ENCODE measurements at regions not wholly inside any gene's neighbourhood (a gene's known extent, or its start where the extent isn't known, plus 50 kb on each side); places are given as distances from the start of the nearest gene placed in this dataset.
A peak's percentile ranks its signal among the peaks of the same experiment; 100 is the strongest.

DNA sequence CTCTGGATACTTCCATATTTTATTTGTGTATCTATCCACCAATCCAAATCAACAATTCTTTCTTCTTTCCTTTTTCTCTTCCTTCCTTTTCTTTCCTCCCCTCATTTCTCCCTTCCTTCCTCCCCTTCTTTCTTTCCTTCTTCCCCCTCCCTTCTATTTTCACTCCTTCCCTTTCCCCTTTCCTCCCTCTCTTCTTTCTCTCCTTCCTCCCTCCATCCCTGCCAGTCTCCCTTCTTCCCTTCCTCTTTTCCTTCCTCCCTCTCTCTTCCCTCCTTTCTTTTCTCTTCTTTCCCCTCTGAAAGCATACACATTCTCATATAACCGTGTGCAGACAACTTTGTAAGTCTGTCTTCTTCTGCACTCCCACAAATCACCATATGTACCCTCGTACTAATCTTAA lies 382.3 kb upstream of the MAF start:
- Histone ChIP-seq H3K27me3 (ENCODE audit: insufficient read depth, low read length) (no peaks in the 10 kb centered on the region), H3K9me3 (ENCODE audit: insufficient read depth, low read depth, low read length) (no peaks in the 10 kb centered on the region)
- WGBS (ENCODE audit: extremely low coverage, insufficient coverage, insufficient read length), result no CpG with 5 or more reads among the region's 2 CpGs

GRCh38 chr16:79982361-79982760 lies 381.8 kb upstream of the MAF start:
- Histone ChIP-seq H2BK12ac (ENCODE audit: low read length) (no peak overlapping the region), H3K9me3 (ENCODE audit: insufficient read depth, low read depth, low read length) (no peaks in the 10 kb centered on the region), H2AFZ (ENCODE audit: insufficient read depth, low read length, poor library complexity) (no peak overlapping the region), H3K23ac (ENCODE audit: low read length) (no peak overlapping the region), H2AK5ac (ENCODE audit: low read length) (no peak overlapping the region), H3K36me3 (ENCODE audit: control insufficient read depth in 1 of 2, insufficient read depth in 2 of 2, low read length in 2 of 2) (no peaks in the 10 kb centered on the region), H3K79me2 (ENCODE audit: control insufficient read depth, insufficient read depth, low read length, poor library complexity) (no peaks in the 10 kb centered on the region), H4K91ac (ENCODE audit: low read depth, low read length) (no peak overlapping the region), H3K4me1 (ENCODE audit: control insufficient read depth in 1 of 2, insufficient read depth in 2 of 2, low read length in 2 of 2) (no peaks in the 10 kb centered on the region), H3K4me3 (ENCODE audit: low read depth, low read length) (no peak overlapping the region), H3K79me1 (ENCODE audit: low read length) (no peaks in the 10 kb centered on the region), H2BK5ac (ENCODE audit: low read depth, low read length, poor library complexity) (no peak overlapping the region), H3K27me3 (ENCODE audit: insufficient read depth, low read length) (no peaks in the 10 kb centered on the region), H3K27ac (ENCODE audit: low read depth, low read length) (no peak overlapping the region), H3K9ac (ENCODE audit: low read length) (no peak overlapping the region), H4K8ac (ENCODE audit: low read depth, low read length) (no peak overlapping the region), H3K14ac (ENCODE audit: low read length) (no peak overlapping the region), H3K18ac (ENCODE audit: low read length) (no peak overlapping the region), H4K12ac (ENCODE audit: low read depth, low read length) (no peak overlapping the region), H2BK120ac (ENCODE audit: insufficient read depth, low read length, poor library complexity) (no peak overlapping the region), H3K4ac (ENCODE audit: low read depth, low read length) (no peak overlapping the region), H3K4me2 (ENCODE audit: low read length) (no peak overlapping the region)
- no CpG with 5 or more reads among the region's 4 CpGs for WGBS (ENCODE audit: extremely low coverage, insufficient coverage, insufficient read length)
- DNase-seq, result no peak

More for the DNA sequence above, 382.3 kb upstream of the MAF start:
- no peaks in the 10 kb centered on the region for H3K79me1 ChIP-seq (ENCODE audit: low read length)
- no peak overlapping the region for H2BK12ac ChIP-seq (ENCODE audit: low read length)
- H2AK5ac ChIP-seq (ENCODE audit: low read length), result no peak overlapping the region
- H2BK120ac ChIP-seq (ENCODE audit: insufficient read depth, low read length, poor library complexity), result no peak overlapping the region
- no peak overlapping the region for H3K9ac ChIP-seq (ENCODE audit: low read length)
- no peak overlapping the region for H3K27ac ChIP-seq (ENCODE audit: low read depth, low read length)
- no peaks in the 10 kb centered on the region for H3K4me1 ChIP-seq (ENCODE audit: control insufficient read depth in 1 of 2, insufficient read depth in 2 of 2, low read length in 2 of 2)
- no peaks in the 10 kb centered on the region for H3K79me2 ChIP-seq (ENCODE audit: control insufficient read depth, insufficient read depth, low read length, poor library complexity)
- H4K12ac ChIP-seq (ENCODE audit: low read depth, low read length), result no peak overlapping the region
- no peak overlapping the region for H4K8ac ChIP-seq (ENCODE audit: low read depth, low read length)
- H4K91ac ChIP-seq (ENCODE audit: low read depth, low read length), result no peak overlapping the region
- H3K4me3 ChIP-seq (ENCODE audit: low read depth, low read length), result no peak overlapping the region
- no peaks in the 10 kb centered on the region for H3K36me3 ChIP-seq (ENCODE audit: control insufficient read depth in 1 of 2, insufficient read depth in 2 of 2, low read length in 2 of 2)
- H2AFZ ChIP-seq (ENCODE audit: insufficient read depth, low read length, poor library complexity), result no peak overlapping the region
- DNase-seq, result no peak
- H3K18ac ChIP-seq (ENCODE audit: low read length), result no peak overlapping the region
- H3K4me2 ChIP-seq (ENCODE audit: low read length), result no peak overlapping the region
- H3K23ac ChIP-seq (ENCODE audit: low read length), result no peak overlapping the region
- H3K14ac ChIP-seq (ENCODE audit: low read length), result no peak overlapping the region
- no peak overlapping the region for H2BK5ac ChIP-seq (ENCODE audit: low read depth, low read length, poor library complexity)
- H3K4ac ChIP-seq (ENCODE audit: low read depth, low read length), result no peak overlapping the region

DNA sequence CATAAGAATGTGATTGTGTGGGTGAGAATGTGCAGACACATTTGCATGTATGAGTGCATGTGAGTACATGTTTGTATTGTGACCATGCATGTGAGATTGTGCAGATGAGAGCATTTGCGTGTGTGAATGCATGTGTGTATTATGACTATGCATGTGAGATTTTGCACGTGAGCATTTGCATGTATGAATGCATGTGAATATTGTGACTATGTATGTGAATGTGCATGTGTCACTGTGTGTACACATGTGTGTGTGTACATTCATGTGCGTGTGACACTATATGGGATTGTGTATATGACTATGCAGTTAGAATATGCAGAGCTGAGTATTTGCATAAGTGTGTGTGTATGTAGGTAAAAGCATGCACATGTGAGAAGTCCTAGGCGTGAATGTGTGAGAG lies 381.3 kb upstream of the MAF start:
- H3K9me3 ChIP-seq (ENCODE audit: insufficient read depth, low read depth, low read length), result no peaks in the 10 kb centered on the region
- no peaks in the 10 kb centered on the region for H3K36me3 ChIP-seq (ENCODE audit: control insufficient read depth in 1 of 2, insufficient read depth in 2 of 2, low read length in 2 of 2)
- H4K8ac ChIP-seq (ENCODE audit: low read depth, low read length), result no peak overlapping the region
- H3K4me3 ChIP-seq (ENCODE audit: low read depth, low read length), result no peak overlapping the region
- H3K9ac ChIP-seq (ENCODE audit: low read length), result no peak overlapping the region
- H3K27me3 ChIP-seq (ENCODE audit: insufficient read depth, low read length), result no peaks in the 10 kb centered on the region
- no peaks in the 10 kb centered on the region for H3K79me2 ChIP-seq (ENCODE audit: control insufficient read depth, insufficient read depth, low read length, poor library complexity)
- DNase-seq, result no peak
- H3K23ac ChIP-seq (ENCODE audit: low read length), result peak overlapping the region; percentile 5
- H3K18ac ChIP-seq (ENCODE audit: low read length), result no peak overlapping the region
- H2AFZ ChIP-seq (ENCODE audit: insufficient read depth, low read length, poor library complexity), result no peak overlapping the region
- no peak overlapping the region for H2BK5ac ChIP-seq (ENCODE audit: low read depth, low read length, poor library complexity)
- no CpG with 5 or more reads among the region's 4 CpGs for WGBS (ENCODE audit: extremely low coverage, insufficient coverage, insufficient read length)
- H4K91ac ChIP-seq (ENCODE audit: low read depth, low read length), result no peak overlapping the region
- no peaks in the 10 kb centered on the region for H3K79me1 ChIP-seq (ENCODE audit: low read length)
- no peak overlapping the region for H4K12ac ChIP-seq (ENCODE audit: low read depth, low read length)
- H2BK12ac ChIP-seq (ENCODE audit: low read length), result no peak overlapping the region
- H3K14ac ChIP-seq (ENCODE audit: low read length), result no peak overlapping the region
- H2BK120ac ChIP-seq (ENCODE audit: insufficient read depth, low read length, poor library complexity), result no peak overlapping the region
- H2AK5ac ChIP-seq (ENCODE audit: low read length), result no peak overlapping the region
- H3K4me1 ChIP-seq (ENCODE audit: control insufficient read depth in 1 of 2, insufficient read depth in 2 of 2, low read length in 2 of 2), result no peaks in the 10 kb centered on the region
- no peak overlapping the region for H3K27ac ChIP-seq (ENCODE audit: low read depth, low read length)
- H3K4ac ChIP-seq (ENCODE audit: low read depth, low read length), result no peak overlapping the region
- no peak overlapping the region for H3K4me2 ChIP-seq (ENCODE audit: low read length)

GRCh38 chr16:79980650-79981521 lies 380.3 kb upstream of the MAF start:
- Histone ChIP-seq H2BK120ac (ENCODE audit: insufficient read depth, low read length, poor library complexity) (no peak overlapping the region), H3K9me3 (ENCODE audit: insufficient read depth, low read depth, low read length) (no peaks in the 10 kb centered on the region), H3K14ac (ENCODE audit: low read length) (no peak overlapping the region), H4K8ac (ENCODE audit: low read depth, low read length) (no peak overlapping the region), H2AK5ac (ENCODE audit: low read length) (no peak overlapping the region), H2BK12ac (ENCODE audit: low read length) (no peak overlapping the region), H3K4me3 (ENCODE audit: low read depth, low read length) (no peak overlapping the region), H3K23ac (ENCODE audit: low read length) (no peak overlapping the region), H3K9ac (ENCODE audit: low read length) (no peak overlapping the region), H3K79me1 (ENCODE audit: low read length) (no peaks in the 10 kb centered on the region), H3K18ac (ENCODE audit: low read length) (no peak overlapping the region), H3K4me2 (ENCODE audit: low read length) (no peak overlapping the region), H2BK5ac (ENCODE audit: low read depth, low read length, poor library complexity) (no peak overlapping the region), H2AFZ (ENCODE audit: insufficient read depth, low read length, poor library complexity) (no peak overlapping the region), H3K79me2 (ENCODE audit: control insufficient read depth, insufficient read depth, low read length, poor library complexity) (no peaks in the 10 kb centered on the region), H3K4ac (ENCODE audit: low read depth, low read length) (no peak overlapping the region), H3K27me3 (ENCODE audit: insufficient read depth, low read length) (no peaks in the 10 kb centered on the region), H4K91ac (ENCODE audit: low read depth, low read length) (no peak overlapping the region), H3K27ac (ENCODE audit: low read depth, low read length) (no peak overlapping the region), H3K36me3 (ENCODE audit: control insufficient read depth in 1 of 2, insufficient read depth in 2 of 2, low read length in 2 of 2) (no peaks in the 10 kb centered on the region), H3K4me1 (ENCODE audit: control insufficient read depth in 1 of 2, insufficient read depth in 2 of 2, low read length in 2 of 2) (no peaks in the 10 kb centered on the region), H4K12ac (ENCODE audit: low read depth, low read length) (no peak overlapping the region)
- no peak for DNase-seq
- WGBS (ENCODE audit: extremely low coverage, insufficient coverage, insufficient read length), result no CpG with 5 or more reads among the region's 11 CpGs

Data from trophoblast cell (in vitro differentiated cells and primary cell).